Germinal center (tissue), 1 donor: ENCODE measurements at regions not wholly inside any gene's neighbourhood (a gene's known extent, or its start where the extent isn't known, plus 50 kb on each side); places are given as distances from the start of the nearest gene placed in this dataset.

ENCODE experiments used
- DNase-seq: peaks from one replicate; pipeline ENCODE4 v3.0.0; 2012; ENCODE audit warnings: mixed read lengths, low spot score

DNA sequence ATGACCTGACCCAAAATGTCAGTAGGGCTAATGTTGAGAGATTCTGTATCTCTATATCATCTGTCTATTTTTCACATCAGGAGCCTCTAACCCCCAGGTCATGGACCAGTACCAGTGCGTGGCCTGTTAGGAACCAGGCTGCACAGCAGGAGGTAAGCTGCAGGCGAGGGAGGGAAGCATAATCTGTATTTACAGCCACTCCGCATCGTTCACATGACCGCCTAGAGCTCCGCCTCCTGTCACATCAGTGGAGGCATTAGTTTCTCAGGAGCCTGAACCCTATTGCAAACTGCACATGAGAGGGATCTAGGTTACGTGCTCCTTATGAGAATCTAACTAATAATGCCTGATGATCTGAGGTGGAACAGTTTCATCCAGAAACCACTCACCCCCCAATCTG is 180.6 kb downstream of the RDH14 start:
- no peak for DNase-seq

DNA sequence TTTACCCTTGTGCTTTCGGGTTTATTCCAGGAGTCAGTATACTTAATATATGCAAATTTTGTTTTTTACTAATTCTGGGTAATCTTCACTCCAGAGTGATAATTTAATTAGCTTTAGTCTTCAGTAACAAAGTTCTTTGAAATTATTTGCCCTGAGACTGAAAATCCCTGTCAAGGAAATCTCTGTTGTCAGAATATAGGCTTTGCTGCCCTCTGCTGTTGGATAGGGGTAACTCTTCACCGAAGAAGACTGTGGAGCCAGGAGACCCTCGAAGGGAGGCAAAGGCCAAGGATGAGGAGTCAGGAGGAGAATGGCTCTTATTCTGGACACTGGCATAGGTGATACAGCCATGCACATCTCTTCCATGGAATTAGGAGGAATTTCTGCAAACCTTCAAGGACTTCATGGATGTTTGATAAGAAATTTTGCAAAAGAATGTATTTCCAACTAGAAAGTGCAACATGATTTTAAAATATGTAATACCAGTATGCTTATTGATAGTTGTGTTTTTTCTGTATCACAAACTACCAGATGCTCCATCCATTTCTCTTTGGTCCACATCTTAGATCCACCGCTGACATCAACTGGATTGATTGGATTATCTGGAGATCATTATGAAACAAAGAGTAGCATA is 182.3 kb downstream of the RDH14 start:
- peak; percentile 34 for DNase-seq

DNA sequence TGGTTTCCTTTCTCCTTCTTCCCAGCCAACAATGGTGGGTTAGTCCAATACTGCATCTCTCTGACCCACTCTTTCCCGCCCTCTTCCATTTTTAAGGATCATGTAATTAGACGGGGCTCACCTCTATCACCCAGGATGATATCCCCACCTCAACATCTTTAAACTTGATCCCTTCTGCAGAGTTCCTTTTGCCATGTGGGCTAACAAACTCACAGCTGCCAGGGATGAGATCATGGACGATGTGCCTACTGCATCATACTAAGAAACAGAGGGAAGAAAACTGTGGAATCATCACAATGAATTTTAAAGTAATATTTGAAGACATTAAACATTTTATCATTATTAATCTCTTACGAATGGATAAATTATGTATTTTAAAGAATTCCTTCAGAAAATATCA is 183.5 kb downstream of the RDH14 start:
- DNase-seq = no peak

DNA sequence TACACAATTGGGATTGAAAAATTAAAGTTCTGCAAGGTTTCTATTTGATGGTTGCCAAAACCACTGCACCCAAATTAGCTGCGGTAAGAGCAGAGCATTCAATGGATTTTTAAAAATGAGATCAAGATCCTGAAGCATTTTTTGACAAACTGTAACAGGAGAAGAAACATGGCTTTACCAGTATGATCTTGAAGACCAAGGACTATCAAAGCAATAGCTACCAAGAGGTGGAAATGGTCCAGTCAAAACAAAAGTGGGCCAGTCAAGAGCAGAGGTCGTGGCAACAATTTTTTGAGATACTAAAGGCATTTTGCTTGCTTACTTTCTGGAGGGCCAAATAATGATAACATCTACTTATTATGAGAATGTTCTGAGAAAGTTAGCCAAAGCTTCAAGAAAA is 186.8 kb downstream of the RDH14 start:
- DNase-seq = no peak

DNA sequence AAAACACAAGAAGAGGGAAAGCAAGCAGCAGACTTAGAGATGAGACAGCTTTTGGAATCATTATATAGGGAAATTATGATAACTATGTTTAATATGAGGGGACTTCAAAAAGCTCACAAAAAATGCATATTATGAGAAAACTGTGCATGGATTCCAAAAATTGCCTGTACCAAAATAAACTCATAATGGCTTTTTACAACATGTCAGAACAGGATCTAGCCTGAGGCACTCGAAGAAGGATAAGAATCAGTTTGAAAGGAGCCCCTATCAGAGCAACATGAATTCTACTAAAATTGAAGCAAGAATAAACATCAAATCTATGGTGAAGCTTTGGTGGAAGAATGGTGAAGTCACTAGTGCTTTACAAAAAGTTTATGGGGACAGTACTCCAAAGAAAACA is 187.4 kb downstream of the RDH14 start:
- DNase-seq = no peak

DNA sequence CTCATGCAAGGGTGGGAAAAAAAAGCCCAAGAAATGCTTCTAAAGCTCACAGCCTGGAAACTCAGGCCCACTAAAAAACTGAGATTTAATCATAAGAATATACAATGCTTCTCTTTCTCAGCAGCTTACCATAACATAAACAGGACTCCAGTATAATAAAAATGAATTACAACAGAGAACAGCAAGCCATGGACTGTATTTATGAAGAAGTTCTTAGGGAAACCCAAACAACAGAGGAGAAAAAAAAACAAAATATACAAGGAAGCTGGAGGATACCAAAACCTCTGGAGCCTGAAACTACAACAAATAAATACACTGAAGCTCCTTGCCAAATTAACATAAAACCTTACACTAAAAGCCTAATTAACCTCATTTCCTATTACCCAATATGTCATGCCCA is 187.8 kb downstream of the RDH14 start:
- no peak for DNase-seq

DNA sequence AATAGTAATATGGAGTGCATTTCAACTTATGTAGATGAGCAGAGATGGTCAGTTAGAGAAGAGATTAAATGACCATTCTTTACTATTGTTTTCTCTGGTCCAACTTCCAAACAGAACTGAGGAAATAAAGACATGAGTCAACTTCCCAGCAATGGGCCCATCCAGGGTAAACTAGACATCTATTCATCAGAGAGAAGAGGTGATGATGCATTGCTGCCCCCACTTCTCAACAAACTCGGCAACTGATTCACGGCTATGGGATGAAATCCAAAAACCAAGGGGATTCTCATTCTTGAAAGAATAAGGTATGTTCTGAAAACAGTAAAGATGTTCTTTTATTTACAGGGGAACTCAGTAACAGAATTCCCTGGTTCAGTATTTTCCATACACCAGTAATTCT is 190.7 kb downstream of the RDH14 start:
- no peak for DNase-seq

DNA sequence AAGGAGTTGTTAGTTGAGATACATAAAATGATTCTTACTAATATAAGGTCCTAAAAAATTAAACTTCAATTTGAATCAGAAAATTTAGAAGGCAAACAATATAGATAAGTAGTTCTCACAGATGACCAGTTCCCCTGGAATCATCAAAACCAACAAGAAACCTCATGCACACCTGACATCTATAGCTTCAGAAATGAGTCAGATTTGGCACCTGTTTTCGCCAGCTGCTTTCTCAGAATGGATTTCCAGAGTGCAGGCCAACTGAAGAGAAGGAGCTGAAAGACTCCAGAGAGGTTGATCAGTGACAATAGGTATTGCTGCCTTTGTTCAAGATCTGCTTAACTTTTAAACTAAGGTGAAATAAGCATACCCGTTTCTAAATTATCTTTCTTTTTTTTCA is 192.4 kb downstream of the RDH14 start:
- no peak for DNase-seq

DNA sequence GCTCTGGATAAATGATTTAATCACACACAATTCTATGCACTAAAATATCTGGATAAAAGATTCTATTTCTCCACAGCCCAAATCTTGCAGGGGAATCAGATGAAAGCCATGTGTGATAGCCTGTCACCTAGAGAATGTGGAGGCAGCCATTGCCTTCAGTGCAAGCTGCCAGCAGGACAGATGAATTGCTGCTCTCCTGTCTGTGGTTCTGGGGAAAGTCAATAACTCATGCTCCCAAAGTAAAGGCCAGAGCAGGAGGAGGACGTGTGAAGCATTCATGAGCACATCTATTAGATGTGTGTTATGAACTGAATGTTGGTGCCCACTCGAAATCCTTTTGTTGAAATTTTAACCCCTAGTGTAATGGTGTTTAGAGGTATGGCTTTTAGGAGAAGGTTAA is 195.1 kb downstream of the RDH14 start:
- DNase-seq = no peak

DNA sequence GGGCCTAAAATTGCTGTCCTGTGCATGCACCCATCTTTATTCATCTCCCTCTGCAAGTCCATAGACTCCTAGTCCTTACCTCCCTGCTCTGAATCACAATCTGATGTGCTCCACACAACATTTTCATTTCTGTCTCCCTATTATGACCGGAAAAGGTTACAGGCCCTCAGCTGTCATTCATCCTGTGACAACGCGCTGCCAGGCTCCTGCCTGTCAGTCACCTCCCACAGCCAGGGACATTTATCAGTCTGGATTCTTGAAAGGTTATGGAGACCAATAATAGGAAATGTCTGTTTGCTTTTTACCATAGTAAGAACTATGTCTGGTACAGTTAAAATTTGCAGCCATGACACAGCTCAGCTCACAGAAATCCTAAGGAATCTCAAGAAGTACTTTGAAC is 197.1 kb downstream of the RDH14 start:
- no peak for DNase-seq

DNA sequence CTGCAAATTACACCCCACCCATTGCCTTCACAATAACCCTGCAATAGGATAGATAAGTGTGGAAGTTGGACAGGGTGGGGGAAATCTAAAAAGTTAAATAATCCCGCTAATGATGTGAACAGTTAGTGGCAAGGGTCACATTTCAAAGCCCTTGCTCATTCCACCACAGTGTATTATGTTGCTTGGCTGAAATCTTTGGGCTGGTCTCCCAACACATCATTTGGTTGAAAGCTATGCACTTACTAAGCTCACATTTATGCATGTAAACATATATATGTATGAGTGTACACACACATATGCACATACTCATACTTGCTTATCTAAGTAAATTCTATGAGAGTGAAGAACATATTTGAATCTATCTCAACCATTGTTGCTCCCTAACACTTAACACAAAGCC is 197.8 kb downstream of the RDH14 start:
- DNase-seq = no peak

DNA sequence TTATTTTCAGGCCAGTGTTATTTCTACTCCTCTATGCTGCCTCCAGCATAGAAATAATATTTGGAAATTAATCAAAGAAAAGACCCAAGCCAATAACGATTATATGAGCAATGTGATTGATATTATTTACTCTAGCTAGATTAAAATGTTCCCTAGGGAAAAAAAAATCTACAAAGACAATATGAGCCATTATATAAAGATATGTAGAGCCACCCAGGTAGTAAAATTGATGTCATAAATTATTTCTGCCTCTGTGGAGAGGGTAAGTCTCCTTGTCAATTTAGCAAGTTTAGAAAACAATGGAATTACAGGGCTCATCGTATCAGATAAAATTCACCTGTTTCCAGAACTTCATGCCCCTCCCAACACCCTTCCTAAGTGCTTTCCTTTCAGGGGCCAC is 202.9 kb downstream of the RDH14 start:
- no peak for DNase-seq

DNA sequence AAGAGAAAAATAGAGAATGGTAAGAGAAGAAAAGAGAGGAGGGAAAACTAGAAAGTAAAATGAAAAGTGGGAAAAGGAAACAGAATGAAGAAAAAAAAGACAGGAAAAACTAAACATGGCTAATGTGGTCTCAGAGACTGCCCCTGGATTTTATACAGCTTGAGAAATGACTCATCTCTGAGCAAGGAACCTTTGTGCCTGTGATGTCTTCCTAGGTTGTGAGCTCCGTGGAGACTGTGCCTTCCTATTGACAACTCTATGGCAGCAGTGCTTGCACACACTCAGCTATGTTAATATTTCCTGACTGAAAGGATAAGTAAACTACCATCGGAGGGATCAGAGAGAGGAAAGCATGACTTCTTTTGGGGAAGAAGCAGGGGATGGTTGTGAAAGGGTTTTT is 203.8 kb downstream of the RDH14 start:
- no peak for DNase-seq

DNA sequence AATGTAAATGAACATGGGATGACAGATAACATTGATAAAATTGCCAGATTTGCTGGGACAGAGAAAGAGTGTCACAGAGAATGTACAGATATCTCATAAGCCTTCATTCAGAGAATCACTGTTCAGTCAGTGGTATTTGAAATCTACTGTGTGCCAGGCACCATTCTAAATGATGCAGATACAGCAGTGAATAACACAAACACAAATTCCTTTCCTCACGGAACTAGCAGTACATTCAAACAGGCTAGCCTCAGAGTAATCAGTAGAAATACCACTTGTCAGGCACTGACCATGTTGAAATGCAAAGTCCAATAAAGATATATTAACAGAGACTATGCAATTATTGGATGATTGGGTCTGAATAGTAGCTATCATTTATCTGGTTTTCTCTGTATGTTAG is 211.0 kb downstream of the RDH14 start:
- no peak for DNase-seq

DNA sequence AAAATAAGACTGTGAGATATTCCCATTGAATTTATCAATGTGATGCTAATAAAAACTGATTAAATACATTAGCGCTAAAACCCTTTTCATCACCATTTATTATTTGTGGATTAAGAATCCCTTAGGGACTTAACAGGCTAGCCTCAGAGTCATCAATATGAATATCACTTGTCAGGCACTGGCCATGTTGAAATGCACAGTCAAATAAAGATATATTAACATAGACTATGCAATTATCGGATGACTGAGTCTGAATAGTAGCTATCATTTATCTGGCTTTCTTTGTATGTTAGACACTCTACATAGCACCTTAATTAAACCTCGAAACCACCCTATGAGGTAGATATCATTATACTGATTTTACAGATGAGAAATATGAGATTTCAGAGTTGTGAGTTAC is 213.6 kb downstream of the RDH14 start:
- DNase-seq = no peak

DNA sequence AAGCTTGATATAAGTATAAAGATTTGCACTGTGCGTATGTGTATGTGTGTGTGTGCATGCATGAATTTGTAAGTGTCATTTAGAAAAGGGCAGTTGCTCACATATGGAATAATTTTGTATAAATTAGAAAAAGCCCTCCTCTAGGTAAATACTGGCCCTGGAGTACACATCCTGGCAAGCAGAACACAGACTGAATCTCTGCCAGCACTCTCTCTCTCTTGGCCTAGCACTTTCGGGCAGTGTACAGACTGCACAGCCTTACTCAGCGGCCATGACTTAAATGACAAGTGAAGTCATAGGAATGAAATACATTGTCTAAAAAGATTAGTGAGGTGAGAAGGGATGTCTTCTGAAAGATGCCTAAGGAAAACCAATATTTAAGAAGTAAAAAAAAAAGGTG is 214.1 kb downstream of the RDH14 start:
- no peak for DNase-seq

DNA sequence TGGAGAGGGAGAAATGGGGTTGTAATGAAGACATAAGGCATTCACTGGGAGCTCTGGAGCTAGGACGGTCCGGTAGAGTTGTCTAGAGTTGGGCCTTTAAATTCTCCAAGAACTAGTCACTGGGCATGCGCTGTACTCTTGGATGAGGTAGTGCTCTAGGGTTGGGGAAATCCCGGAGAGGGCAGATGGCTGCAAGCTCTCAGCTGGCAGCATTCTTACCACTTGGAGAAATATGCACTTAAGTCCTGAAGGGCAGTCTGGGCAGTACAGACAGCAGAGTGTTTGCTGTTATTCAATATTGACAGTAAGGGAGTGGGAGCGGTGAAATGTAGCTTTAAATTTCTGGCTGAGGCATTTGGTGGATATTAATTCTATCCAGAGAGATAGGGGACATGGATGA is 214.6 kb downstream of the RDH14 start:
- DNase-seq = no peak

DNA sequence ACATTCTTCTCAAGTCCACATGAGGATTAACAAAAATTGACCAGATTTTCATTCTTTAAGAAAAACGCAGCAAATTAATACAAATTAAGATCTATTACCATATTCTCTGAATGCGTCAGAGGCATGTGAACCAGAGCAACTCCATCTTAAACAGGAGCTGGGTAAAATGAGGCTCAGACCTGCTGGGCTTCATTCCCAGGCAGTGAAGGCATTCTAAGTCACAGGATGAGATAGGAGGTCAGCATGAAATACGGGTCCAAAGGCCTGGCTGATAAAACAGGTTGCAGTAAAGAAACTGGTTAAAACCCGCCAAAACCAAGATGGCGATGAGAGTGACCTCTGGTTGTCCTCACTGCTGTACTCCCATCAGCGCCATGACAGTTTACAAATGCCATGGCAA is 217.6 kb downstream of the RDH14 start:
- no peak for DNase-seq

DNA sequence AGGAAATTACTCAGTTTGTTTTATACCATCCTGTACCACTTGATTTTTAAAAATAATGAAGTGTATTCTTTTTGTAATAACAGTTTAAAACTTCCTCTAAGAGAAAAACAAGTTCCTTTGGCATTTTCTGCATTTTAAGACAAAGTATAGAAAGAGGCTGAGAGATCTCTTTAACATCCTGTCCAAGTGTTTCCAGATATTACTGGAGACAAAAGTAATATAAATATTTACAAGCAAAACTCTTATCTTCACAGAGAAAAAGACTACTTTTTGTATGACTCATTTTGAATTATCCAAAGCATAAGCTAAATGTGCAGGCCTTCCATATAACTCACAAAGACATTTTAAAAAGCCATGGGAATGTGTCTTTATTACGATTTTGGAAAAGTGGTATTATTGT is 221.1 kb downstream of the RDH14 start:
- DNase-seq = no peak

DNA sequence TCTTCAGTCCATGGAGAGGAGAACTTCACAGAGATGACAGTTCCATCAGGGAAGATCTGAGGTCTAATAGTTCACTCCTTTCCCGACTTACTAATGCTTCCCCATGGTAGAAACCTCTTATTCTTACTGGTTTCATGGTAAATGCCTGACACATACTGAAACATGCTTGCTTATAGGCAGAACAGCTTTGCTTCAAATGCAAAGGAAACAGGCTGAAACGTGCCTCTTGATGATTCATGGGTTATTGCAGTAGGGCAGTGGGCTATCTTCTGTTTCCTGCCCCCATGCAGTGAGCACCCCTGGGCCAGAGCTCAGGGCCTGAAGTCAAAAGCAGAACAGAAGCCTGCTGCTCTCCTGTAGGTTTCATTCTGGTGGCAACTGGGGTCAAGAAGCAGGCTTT is 223.5 kb downstream of the RDH14 start:
- no peak for DNase-seq

DNA sequence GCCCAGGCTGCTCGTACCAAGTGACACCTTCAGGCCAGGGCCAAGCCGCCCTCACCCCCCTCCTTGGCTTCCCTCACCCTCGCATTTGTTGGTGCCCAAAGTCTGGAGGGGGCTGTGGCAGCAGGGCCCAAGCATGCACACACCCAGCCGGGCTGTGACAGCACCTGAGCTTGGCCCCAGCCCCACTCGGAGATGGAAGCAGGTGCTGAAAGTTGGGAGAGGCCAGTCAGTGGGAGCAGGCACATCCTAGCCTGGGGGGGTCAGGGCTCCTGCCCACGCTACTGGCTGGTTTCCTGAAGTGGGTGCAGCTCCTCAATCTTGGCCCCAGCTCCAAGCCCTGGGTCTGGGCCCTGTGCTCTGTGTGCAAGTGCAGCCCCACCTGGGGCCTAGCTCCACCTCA is 228.0 kb downstream of the RDH14 start:
- DNase-seq = no peak

DNA sequence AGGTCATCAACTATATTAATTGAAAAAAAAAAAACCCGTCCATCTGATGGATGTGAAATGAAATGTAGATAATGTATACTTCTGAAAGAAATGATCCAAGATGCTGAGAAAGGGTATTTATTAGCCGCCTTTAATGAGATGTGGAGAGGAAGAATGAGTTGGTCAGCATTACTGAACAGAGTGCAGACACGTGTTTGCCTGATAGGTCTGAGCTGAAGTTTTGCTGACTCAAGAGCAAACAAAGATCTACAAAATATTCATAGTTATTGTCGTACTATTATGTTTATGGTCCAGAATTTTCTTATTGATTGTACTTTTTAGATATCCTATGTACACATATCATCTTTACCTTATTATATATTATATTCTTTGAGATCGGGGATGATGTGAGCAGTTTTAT is 235.3 kb downstream of the RDH14 start:
- no peak for DNase-seq

DNA sequence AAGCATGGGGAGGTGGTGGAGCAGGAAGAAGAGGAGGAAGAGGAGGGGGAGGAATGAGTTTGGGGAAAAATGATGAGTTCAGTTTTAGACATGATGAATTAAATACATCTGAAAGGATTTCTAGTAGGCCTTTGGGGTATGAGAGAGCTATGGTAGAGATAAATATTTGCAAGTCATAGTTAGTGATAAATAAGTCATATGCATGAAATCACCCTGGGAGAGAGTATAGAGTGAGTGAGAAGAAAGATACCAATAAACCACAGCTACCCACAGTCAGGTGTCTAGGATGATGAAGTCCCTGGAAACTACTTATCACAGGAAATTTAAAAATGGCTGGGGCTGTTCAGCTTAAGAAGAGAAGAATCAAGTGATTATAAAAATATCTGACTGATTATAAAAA is 240.5 kb downstream of the RDH14 start:
- no peak for DNase-seq

DNA sequence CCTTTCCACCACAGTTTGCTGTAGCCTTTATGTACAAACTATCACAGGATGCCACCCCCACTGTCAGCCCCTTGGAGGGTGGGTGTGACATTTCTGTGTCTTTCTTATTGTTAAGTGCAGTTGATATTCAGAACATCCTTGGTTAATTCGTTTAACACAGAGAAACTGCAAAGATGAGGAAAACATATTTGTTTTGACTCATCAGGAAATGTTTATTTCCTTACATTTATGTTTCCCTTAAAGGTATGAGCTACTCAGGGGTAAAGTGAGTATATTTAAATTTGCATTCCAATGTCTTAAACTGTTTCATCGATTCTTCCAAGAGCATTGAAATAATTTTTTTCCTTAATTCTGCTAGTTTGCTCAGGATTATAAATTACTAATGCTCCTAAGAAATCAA is 243.4 kb downstream of the RDH14 start:
- DNase-seq = no peak

DNA sequence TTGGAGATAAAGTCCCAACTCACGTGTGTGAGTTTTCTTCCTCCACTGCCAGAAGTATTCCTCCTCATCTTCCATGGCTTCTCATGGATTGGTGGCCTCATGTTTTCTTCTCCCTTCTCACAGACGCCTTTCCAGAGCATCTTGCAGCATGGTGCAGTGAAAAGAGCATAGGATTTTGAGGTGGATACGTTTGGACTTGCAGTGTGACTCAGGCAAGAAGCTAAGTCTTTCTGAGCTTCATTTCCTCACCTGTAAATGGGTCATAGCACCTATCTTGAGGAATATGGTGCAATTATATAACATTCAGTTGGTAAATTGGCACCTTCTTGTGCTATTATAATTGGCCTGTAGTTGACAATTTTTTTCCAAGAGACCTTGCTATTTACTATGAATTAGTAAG is 247.6 kb downstream of the RDH14 start:
- no peak for DNase-seq
